SK-N-DZ (cell line): ENCODE measurements at regions not wholly inside any gene's neighbourhood (a gene's known extent, or its start where the extent isn't known, plus 50 kb on each side); places are given as distances from the start of the nearest gene placed in this dataset.
"Not testable (repeated sequence)": the region's sequence is repeated elsewhere in the genome, so short reads cannot be mapped to it uniquely, and the experiment has no call there.

Experiments
- DNase-seq: peaks from one replicate; pipeline ENCODE4 v3.0.0-alpha.2; 2015; ENCODE audit warnings: low spot score

GRCh38 chr2:17136877-17137276, 381.4 kb downstream of the RAD51AP2 start:
- no peak for DNase-seq

- DNase-seq = no peak
Observed at GRCh38 chr2:17136231-17136630, 382.0 kb downstream of the RAD51AP2 start.

- DNase-seq = no peak
Observed at GRCh38 chr2:17135619-17136018, 382.6 kb downstream of the RAD51AP2 start.

GRCh38 chr2:17133052-17133671, 385.1 kb downstream of the RAD51AP2 start:
- DNase-seq = no peak

- not testable (repeated sequence) for DNase-seq
Observed at GRCh38 chr2:17130627-17131026, 387.6 kb downstream of the RAD51AP2 start.

GRCh38 chr2:17125989-17126620, 392.1 kb downstream of the RAD51AP2 start:
- no peak for DNase-seq

- no peak for DNase-seq
Observed at GRCh38 chr2:17124575-17125318, 393.5 kb downstream of the RAD51AP2 start.

- no peak for DNase-seq
Observed at GRCh38 chr2:17122887-17123501, 395.2 kb downstream of the RAD51AP2 start.

GRCh38 chr2:17115466-17115865, 402.8 kb downstream of the RAD51AP2 start:
- DNase-seq = no peak

- DNase-seq = no peak
Observed at GRCh38 chr2:17115042-17115441, 403.2 kb downstream of the RAD51AP2 start.

GRCh38 chr2:17107871-17108270, 410.4 kb downstream of the RAD51AP2 start:
- no peak for DNase-seq

GRCh38 chr2:17107151-17107550, 411.1 kb downstream of the RAD51AP2 start:
- DNase-seq = no peak

- DNase-seq = no peak
Observed at GRCh38 chr2:17106418-17106817, 411.8 kb downstream of the RAD51AP2 start.

- DNase-seq = no peak
Observed at GRCh38 chr2:17104454-17104853, 413.8 kb downstream of the RAD51AP2 start.

GRCh38 chr2:17101596-17101995, 416.6 kb downstream of the RAD51AP2 start:
- no peak for DNase-seq

GRCh38 chr2:17101091-17101490, 417.1 kb downstream of the RAD51AP2 start:
- DNase-seq = no peak

- no peak for DNase-seq
Observed at GRCh38 chr2:17095340-17095739, 422.9 kb downstream of the RAD51AP2 start.

GRCh38 chr2:17093712-17094111, 424.5 kb downstream of the RAD51AP2 start:
- no peak for DNase-seq

GRCh38 chr2:17086990-17087389, 421.4 kb upstream of the CYRIA start:
- no peak for DNase-seq

GRCh38 chr2:17085546-17086202, 420.0 kb upstream of the CYRIA start:
- peak; percentile 73 for DNase-seq

- peak; percentile 84 for DNase-seq
Observed at GRCh38 chr2:17084877-17085276, 419.2 kb upstream of the CYRIA start.

- peak; percentile 56 for DNase-seq
Observed at GRCh38 chr2:17083902-17084301, 418.3 kb upstream of the CYRIA start.
